Activated T-cell treated with anti-CD3 and anti-CD28 coated beads, Interleukin-2, amount 50 U/mL, for 4 hours (primary cell): ENCODE measurements at regions not wholly inside any gene's neighbourhood (a gene's known extent, or its start where the extent isn't known, plus 50 kb on each side); places are given as distances from the start of the nearest gene placed in this dataset.

ENCODE experiments used
- ATAC-seq, 2 donors: fragments of 200-7000 bp; cut with Tn5 transposase; one replicate each; pipeline ENCODE4 v1.10.0; 2021
- DNase-seq: peaks from one replicate; pipeline ENCODE4 v3.0.0-alpha.2; 2020
- H3K27me3 Mint-ChIP-seq: one replicate; pipeline ENCODE4 v1.8.0; 2021; ENCODE audit warnings: low read depth, mixed read lengths
- H3K36me3 Mint-ChIP-seq: one replicate; pipeline ENCODE4 v1.8.0; 2022; ENCODE audit warnings: mixed read lengths; ENCODE audit not compliant: insufficient read depth
- H3K4me1 Mint-ChIP-seq: one replicate; pipeline ENCODE4 v1.8.0; 2021; ENCODE audit warnings: low read depth, mixed read lengths
- H3K4me3 Mint-ChIP-seq: one replicate; pipeline ENCODE4 v1.8.0; 2021; ENCODE audit warnings: mild to moderate bottlenecking, moderate library complexity, mixed read lengths
- H3K9me3 Mint-ChIP-seq: one replicate; pipeline ENCODE4 v1.8.0; 2021; ENCODE audit warnings: mixed read lengths

DNA sequence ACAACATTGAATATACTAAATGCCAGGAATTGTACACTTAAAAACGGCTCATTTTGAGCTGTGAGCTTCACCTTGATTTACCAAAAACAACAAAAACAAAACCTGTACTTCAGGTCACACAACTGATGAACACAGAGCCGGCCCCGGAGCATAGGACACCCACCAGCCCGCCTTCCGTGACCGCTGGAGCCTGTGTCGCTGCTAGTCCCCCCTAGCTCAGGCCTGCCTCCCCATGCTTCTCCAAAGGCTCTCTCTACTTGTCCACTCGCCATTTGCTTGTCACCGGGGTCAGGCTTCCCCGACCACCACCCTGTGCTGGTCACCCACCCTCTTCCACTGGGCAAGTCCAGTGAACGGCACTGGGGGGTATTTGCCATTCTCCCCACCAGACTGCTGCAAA is 113.8 kb upstream of the TNRC6C start:
- peaks cover 45% of the 10 kb centered on the region for H3K4me1 Mint-ChIP-seq
- H3K4me3 Mint-ChIP-seq, result no peak overlapping the region
- no peak for DNase-seq
- no peaks in the 10 kb centered on the region for H3K27me3 Mint-ChIP-seq
- H3K9me3 Mint-ChIP-seq, result no peaks in the 10 kb centered on the region
- H3K36me3 Mint-ChIP-seq, result no peaks in the 10 kb centered on the region
- ATAC-seq, result no peak

DNA sequence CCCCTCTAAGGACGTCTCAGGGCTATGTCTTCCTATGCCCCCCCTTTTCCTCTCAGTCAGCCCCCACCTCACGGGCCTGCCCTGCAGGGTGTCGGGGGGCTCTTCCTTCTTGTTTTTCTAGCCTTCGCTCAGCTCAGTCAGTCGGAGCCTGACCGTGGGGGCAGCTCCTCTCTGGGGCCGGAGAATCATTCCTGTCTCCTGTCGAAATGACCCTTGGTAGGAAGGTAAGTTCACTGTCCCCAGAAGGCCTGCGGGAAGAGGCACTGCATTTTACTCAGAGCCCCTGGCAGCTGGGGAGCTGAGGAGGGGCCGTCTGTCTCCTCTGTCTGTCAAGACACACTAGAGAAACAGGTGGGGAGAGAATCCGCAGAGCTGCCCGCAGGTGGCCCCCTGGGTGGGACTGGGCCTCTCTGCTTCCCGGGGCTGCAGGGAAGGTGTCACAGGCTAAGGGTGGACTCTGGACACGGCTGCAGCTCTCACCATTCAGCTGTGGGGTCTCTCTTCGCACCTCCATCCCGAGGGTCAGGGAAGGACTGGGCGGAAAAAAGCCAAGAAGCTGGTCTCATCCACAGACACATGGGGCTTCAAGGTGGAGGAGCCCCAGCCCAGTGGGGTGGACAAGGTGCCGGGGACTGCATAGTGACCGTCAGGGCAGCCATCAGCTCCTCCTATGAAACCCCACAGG is 112.8 kb upstream of the TNRC6C start:
- Mint-ChIP-seq H3K4me3 (no peak overlapping the region), H3K4me1 (peaks cover 45% of the 10 kb centered on the region), H3K36me3 (no peaks in the 10 kb centered on the region), H3K9me3 (no peaks in the 10 kb centered on the region), H3K27me3 (no peaks in the 10 kb centered on the region)
- no peak for DNase-seq
- no peak for ATAC-seq

DNA sequence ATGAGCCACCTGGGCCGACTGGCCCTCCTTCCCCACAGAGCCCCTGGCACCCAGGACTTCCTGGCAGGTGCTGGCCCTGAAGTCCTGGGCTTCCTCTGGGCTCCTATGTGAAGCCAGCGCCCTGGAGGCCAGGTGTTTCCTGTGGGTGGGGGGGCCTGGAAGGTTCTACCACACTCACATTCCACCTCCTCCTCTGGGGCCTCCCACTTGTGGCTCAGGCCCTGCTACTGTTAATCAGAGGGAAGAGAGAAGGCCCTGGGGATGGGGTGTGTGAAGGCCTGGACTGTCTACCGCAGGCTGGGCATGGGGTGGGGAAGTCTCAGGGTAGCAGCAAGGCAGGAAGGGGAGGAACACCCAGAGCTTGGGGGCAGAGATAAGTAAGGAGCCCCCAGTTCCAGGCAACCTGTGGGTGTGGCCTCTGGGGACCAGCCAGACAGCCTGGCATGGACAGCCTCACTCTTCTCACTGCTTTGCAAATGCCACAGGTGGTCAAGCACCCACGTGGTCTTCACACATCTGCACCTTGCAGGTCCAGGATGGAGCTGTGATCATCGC is 111.9 kb upstream of the TNRC6C start:
- H3K9me3 Mint-ChIP-seq, result no peaks in the 10 kb centered on the region
- ATAC-seq (no peak), DNase-seq (no peak)
- H3K4me3 Mint-ChIP-seq, result no peak overlapping the region
- no peaks in the 10 kb centered on the region for H3K36me3 Mint-ChIP-seq
- H3K4me1 Mint-ChIP-seq, result peaks cover 39% of the 10 kb centered on the region
- no peaks in the 10 kb centered on the region for H3K27me3 Mint-ChIP-seq

DNA sequence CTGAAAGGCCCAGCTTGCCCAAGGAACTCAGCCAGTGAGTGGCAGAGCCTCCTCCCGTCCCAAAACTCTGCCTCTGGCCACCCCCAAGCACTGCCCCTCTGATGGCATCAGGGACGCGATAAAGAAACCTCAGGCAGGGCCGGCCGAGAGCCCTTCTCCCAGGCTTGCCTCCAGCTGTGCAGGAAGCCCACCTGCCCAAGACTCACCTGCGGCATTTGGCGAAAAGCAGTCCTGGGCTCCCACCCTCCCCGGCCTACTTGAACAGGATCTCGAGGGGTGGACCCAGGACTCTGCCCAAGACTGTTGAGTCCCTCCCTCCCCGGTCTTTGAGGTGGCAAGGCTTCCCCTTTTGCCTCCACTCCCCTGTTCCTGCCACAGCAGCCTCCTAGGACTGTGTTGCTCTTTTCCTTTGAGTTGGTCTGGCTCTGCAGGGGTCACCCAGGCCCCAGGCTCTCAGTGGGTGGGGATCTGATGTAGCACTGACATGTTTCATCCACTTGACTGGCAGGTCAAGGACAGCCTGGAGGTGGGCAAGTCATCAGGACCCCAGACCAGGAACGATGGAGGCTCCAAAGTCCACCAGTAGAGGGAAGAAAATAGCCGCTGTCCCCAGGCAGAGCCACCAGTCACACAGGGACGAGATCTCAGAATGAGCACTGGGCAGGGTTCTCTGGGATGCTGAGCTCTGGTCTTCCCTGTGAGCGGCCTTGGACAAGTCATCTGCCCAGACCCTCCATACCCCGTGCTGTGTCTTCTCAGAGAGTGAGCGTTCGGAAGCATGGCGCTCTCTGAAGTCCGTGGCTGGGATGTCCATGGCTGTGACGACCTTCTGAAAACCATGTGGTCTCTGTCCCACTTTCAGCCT is 111.0 kb upstream of the TNRC6C start:
- Mint-ChIP-seq H3K9me3 (no peaks in the 10 kb centered on the region), H3K27me3 (no peaks in the 10 kb centered on the region), H3K4me1 (peaks cover 31% of the 10 kb centered on the region), H3K36me3 (no peaks in the 10 kb centered on the region), H3K4me3 (no peak overlapping the region)
- DNase-seq, result no peak
- ATAC-seq, result no peak

DNA sequence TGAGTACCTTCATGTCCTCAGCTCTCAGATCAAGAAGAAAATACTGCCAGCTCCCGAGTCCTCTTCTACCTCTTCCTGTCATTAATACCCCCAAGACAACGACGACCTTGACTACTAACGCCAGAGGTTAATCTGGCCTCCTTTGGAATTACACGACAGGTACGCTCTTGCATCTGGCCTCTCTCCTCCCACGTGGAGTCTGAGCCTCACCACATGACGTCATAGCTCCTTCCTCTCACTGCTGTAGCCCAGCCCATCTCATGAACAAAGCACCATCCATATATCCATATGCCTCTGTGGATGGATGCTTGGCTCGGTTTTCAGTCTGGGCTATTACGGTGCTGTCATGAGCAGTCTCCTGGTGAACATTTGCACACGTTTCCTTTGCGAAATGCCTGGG is 110.2 kb upstream of the TNRC6C start:
- ATAC-seq, result no peak
- Mint-ChIP-seq H3K27me3 (no peaks in the 10 kb centered on the region), H3K4me3 (no peak overlapping the region), H3K36me3 (no peaks in the 10 kb centered on the region), H3K9me3 (no peaks in the 10 kb centered on the region), H3K4me1 (peaks cover 23% of the 10 kb centered on the region)
- no peak for DNase-seq

DNA sequence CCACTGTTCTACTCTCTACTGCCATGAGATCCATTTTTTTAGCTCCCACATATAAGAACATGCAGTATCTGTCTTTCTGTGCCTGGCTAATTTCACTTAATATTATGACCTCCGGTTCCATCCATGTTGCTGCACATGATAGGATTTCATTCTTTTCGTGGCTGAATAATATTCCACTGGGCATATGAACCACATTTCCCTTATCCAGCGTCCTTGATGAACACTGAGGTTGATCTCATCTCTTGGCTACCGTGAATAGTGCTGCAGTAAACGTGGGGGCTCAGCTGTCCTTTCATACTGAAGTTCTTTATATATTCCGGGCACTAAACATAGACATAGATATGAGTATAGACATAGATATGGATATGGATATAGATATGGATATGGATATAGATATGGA is 109.3 kb upstream of the TNRC6C start:
- ATAC-seq (no peak), DNase-seq (no peak)
- Mint-ChIP-seq H3K36me3 (no peaks in the 10 kb centered on the region), H3K27me3 (no peaks in the 10 kb centered on the region), H3K4me3 (no peak overlapping the region), H3K4me1 (peaks cover 13% of the 10 kb centered on the region), H3K9me3 (no peaks in the 10 kb centered on the region)

DNA sequence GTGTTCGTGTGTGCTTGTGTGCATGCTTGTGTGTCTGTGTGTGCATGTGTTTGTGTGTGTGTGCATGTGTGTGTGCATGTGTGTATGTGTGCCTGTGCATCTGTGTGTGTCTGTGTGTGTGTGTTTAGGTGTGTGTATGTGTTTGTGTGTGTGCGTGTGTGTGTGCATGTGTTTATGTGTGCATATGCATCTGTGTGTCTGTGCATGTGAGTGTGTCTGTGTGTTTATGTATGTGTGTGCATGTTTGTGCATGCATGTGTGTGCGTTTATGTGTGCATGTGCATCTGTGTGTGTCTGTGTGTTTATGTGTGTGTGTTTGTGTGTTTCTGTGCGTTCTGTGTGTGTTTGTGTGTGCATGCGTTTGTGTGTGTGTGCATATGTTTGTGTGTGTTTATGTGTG is 106.6 kb upstream of the TNRC6C start:
- Mint-ChIP-seq H3K27me3 (no peaks in the 10 kb centered on the region), H3K9me3 (no peaks in the 10 kb centered on the region), H3K36me3 (no peaks in the 10 kb centered on the region), H3K4me3 (no peak overlapping the region), H3K4me1 (peaks cover 4% of the 10 kb centered on the region)
- no peak for ATAC-seq
- no peak for DNase-seq

DNA sequence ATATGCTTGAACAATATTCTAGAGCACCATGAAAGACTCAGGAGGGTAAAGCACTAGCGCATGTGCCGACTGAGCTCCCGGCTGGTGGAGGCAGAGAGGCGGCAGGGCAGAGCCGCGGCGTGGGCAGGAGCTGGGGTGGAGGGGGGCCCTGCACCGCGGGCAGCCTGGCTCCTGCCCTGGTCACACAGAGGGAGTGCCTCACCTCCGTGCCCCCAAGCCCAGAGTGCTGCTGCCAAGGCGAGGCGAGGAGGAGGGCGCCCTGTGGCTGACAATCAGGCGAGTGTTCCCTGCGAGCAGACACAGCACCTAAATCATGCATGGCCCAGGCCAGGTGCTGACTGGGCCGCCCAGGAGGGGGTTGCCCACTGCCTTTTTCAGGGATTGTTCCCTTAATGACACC is 105.8 kb upstream of the TNRC6C start:
- H3K4me3 Mint-ChIP-seq, result no peak overlapping the region
- DNase-seq (no peak), ATAC-seq (no peak)
- H3K36me3 Mint-ChIP-seq, result no peaks in the 10 kb centered on the region
- no peaks in the 10 kb centered on the region for H3K9me3 Mint-ChIP-seq
- H3K4me1 Mint-ChIP-seq, result peaks cover 12% of the 10 kb centered on the region
- H3K27me3 Mint-ChIP-seq, result no peaks in the 10 kb centered on the region

DNA sequence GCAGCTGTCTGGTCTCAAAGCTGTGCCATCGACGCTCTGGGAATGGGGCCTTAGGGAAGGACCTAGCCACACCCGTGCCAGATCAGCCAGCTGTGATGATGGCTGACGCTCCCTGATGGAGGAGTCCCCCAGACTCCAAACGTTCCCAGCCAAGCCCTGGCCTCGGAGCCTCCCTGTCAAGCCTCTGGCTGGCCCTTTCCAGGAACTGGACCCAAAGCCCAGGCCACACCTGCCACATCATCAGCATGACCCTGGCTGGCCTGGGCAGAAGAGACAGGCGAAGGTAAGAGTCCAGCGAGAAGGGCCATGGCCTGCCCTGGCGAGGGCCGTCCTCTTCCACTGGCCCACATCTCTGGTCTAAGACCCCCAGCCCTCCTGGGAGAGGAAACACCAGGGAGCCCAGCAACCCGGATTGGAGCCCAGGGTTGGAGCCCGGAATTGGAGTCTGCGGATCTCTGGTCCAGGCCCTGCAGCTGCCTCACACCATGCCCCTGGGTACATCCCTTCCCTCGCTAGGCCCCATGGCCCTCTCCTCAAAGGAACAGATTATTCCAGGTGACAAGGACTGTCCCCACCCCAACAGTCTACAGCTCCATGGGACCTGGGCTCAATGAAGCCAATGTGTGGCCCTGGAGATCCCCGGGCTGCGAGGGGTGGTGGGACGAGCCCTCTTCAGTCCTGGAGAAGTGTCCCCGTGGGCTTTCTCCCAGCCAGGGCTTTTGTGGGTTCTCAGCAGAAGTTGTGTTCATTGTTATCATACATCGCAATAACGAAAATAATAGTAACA is 105.1 kb upstream of the TNRC6C start:
- H3K27me3 Mint-ChIP-seq, result no peaks in the 10 kb centered on the region
- no peaks in the 10 kb centered on the region for H3K9me3 Mint-ChIP-seq
- H3K4me3 Mint-ChIP-seq, result no peak overlapping the region
- DNase-seq, result no peak
- peaks cover 15% of the 10 kb centered on the region for H3K4me1 Mint-ChIP-seq
- ATAC-seq, result no peak
- H3K36me3 Mint-ChIP-seq, result no peaks in the 10 kb centered on the region

DNA sequence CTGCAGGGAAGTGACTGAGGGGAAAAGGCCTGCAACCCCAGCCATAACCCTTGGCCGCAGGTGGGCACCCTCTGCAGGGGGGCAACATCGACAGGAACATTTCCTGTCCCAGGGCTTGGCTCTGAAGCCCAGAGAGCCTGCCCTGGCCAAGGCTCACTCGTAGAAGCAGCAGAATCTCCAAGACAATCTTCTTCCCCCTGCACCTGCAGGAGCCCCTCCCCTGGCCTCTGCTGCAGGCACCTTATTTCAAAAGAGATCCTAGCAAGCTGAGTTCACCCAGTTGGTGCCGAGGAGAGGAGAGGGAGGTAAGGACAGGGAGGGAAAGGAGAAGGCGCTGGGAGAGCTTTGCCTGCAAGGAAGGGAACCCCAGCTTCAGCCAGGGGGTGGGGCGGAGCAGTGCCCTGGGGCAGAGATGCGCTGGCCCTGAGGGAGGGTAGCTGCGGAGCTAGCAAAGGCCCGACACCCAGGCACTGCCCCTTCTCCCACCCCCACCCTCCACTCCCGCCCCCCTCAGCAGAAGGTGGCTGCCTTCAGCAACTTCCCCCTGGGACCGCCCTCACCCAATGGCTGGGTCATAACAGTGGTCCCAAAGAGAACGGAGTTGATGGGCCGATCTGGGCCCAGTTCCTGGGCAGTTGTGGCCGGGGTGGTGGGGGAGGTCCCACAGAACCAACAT is 104.3 kb upstream of the TNRC6C start:
- DNase-seq (no peak), ATAC-seq (no peak)
- Mint-ChIP-seq H3K27me3 (no peaks in the 10 kb centered on the region), H3K4me3 (no peak overlapping the region), H3K36me3 (no peaks in the 10 kb centered on the region), H3K4me1 (peaks cover 15% of the 10 kb centered on the region), H3K9me3 (no peaks in the 10 kb centered on the region)

DNA sequence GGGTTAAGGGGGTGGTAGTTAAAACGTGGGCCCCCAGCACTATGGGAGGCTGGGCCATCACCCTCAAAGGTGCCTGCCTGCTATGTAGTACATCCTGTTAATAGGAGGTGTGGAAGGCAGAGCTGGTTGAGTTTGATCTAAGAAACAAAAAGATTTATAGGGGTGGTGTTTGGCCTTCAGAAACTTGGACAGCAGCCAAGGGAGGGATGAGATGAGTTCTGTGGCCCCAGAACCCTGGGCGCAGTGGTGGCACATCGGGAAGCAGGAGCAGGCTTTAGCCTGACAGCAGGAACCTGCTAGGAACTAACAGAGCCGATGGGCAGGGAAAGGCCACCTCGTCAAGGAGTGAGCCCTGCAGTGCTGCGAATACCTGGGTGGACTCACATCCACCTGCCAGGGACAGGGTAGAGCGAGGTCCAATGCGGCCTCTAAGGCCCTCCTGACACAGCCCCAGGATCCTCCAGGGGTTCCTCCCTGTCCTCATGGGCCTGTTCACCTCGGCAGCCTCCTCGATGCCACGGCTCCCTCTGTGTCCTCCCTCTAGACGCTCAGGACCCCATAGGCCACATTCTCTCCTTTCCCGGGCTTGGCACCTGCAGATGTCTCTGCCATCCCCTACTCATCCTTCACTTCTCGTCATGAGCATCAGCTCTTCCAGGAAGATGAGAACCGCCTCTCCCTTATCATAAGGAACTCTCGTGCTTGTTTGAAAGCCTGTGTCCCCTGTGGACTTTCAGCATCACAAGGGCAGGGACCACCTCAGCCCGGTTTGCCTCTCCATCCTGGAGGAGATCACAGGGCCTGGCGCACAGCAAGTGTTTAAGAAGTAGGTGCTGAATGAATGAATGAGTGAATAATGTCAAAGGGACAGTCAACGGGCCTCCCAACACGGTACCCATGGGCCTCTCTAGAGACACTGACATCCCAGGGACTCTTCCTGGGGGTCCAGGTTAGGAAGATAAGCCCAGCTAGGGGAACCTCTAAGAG is 103.5 kb upstream of the TNRC6C start:
- H3K4me3 Mint-ChIP-seq, result no peak overlapping the region
- no peak for ATAC-seq
- H3K9me3 Mint-ChIP-seq, result no peaks in the 10 kb centered on the region
- H3K4me1 Mint-ChIP-seq, result peaks cover 15% of the 10 kb centered on the region
- DNase-seq, result no peak
- H3K27me3 Mint-ChIP-seq, result peaks cover 2% of the 10 kb centered on the region
- H3K36me3 Mint-ChIP-seq, result no peaks in the 10 kb centered on the region

DNA sequence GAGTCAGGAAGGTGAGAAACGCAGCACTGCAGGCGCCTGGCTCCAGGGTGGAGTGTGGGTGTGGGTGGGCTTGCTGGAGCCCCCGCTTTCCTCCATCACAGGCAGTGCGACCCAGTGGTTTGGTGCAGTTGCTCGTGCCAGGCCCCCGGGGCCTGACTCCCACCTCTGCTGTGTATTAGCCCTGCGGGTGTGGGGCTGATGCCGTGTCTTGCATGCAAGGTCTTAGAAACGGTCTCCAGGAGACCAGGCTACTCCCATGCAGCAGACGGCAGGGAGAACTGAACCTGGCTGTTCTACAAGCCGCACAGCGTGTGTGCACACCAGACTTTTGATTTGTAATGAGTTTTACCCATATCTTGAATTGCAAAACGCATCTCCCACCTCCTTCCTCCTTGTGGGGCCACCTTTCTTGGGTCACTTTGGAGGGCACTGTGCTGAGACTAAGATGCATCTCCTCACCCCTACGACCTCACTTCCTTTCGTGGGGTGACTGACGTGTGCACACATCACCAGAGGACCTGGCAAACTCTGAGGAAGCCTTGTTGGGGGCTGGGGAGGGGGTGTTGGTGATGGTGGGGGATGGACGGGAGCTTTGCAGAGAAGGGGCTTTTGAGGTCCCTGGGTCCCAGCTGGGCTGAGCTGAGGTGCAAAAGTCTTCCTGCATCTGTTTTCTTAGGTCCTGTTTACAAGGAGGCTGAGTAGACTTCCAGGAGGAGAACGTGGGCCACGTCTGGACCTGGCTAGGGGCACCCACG is 101.8 kb upstream of the TNRC6C start:
- DNase-seq (no peak), ATAC-seq (peak in 1 of 2 donors; percentile 51)
- Mint-ChIP-seq H3K27me3 (peaks cover 2% of the 10 kb centered on the region), H3K4me1 (peaks cover 15% of the 10 kb centered on the region), H3K36me3 (no peaks in the 10 kb centered on the region), H3K9me3 (no peaks in the 10 kb centered on the region), H3K4me3 (no peak overlapping the region)

DNA sequence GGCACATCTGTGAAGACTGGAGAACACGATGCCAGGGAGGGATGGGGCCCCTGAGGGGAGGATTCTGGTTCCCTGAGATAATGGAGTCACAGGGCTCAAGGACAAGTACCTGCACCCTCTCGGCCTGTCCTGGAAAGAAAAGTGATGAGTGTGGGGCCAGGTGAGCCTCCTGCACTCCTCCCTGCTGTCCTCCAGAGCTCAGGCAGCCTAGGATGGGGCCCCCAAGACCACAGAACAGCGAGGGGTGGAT is 101.3 kb upstream of the TNRC6C start:
- DNase-seq, result no peak
- Mint-ChIP-seq H3K36me3 (no peaks in the 10 kb centered on the region), H3K27me3 (peaks cover 2% of the 10 kb centered on the region), H3K4me1 (peaks cover 16% of the 10 kb centered on the region), H3K4me3 (no peak overlapping the region), H3K9me3 (no peaks in the 10 kb centered on the region)
- ATAC-seq, result no peak
